ENCODE measurements at regions not wholly inside any gene's neighbourhood (a gene's known extent, or its start where the extent isn't known, plus 50 kb on each side); places are given as distances from the start of the nearest gene placed in this dataset.

DNA sequence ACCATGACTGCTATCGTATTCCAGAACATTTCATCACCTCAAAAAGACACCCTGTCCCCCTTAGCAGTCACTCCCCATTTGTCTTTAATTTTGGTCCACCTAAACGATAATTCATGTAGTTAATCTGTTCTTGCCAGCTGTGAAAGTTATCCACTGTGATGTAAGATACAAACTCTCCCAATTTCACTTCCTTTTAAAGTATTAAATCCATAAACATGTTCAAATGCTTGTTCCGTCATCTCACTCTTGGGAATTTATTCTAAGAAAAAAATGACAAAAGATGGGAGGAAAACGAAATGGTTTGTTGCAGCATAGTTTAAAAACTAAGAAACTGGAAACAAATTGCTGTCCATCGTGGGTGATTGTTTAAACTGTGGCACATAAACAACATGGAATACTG lies 53.7 kb upstream of the IRF2 start:
- no peak for DNase-seq (ENCODE audit: low read depth)

DNA sequence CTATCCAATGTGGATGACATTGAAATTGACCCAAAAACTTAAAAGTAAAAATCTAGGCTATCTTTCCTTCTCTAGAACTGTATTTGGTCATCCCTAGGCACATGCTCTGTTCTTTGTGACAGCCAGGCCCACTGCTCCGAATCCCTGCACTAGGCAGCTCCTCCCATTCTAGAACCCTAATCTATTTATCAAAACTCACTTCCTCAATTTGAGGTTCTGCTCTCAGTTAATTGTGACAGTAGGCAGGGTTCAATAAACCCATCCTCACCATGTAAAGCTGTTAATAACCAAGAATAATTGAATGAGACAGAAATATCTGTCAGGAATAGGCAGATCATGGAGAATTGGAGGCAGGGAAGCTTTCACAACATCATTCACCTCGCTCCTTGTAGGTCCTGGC lies 51.9 kb upstream of the IRF2 start:
- no peak for DNase-seq (ENCODE audit: low read depth)

Measured in activated T-helper 9 cell treated with anti-CD3 and anti-CD28 coated beads, Interleukin-2, amount 50 U/mL, for 16 hours (primary cell).